ENCODE measurements at regions not wholly inside any gene's neighbourhood (a gene's known extent, or its start where the extent isn't known, plus 50 kb on each side); places are given as distances from the start of the nearest gene placed in this dataset.
A peak's percentile ranks its signal among the peaks of the same experiment; 100 is the strongest.

DNA sequence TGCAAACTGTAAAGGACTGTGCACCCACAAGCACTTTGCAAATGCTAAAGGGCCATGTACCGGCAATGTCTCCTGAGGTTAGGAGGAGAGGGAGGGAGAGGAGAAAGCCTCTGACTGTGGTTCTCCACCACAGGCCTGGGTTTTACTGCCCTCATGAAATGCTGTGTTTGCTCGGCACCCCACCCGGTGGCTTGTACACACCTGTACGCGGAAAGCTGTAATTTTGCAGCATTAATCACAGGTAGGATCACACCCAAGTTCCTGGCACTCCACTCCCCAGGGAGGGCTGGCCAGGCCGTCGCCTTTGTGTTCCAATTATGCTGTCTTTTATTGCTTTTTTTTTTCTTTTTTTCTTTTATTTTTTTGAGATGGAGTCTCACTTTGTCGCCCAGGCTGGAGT, 78.5 kb upstream of the MYL10 start:
- TF ChIP-seq, protein P1, sequence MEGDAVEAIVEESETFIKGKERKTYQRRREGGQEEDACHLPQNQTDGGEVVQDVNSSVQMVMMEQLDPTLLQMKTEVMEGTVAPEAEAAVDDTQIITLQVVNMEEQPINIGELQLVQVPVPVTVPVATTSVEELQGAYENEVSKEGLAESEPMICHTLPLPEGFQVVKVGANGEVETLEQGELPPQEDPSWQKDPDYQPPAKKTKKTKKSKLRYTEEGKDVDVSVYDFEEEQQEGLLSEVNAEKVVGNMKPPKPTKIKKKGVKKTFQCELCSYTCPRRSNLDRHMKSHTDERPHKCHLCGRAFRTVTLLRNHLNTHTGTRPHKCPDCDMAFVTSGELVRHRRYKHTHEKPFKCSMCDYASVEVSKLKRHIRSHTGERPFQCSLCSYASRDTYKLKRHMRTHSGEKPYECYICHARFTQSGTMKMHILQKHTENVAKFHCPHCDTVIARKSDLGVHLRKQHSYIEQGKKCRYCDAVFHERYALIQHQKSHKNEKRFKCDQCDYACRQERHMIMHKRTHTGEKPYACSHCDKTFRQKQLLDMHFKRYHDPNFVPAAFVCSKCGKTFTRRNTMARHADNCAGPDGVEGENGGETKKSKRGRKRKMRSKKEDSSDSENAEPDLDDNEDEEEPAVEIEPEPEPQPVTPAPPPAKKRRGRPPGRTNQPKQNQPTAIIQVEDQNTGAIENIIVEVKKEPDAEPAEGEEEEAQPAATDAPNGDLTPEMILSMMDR (IDR thresholded peaks at IDR 0.05) = no peak
- Histone ChIP-seq H3K9me3 (ENCODE audit: control insufficient read depth, low read length) (no peaks in the 10 kb centered on the region), H3K36me3 (ENCODE audit: control insufficient read depth, insufficient read depth, low read length) (no peaks in the 10 kb centered on the region), H3K4me1 (no peaks in the 10 kb centered on the region), H3K27ac (no peak overlapping the region), H3K9ac (no peak overlapping the region), H3K4me2 (ENCODE audit: low read length) (no peak overlapping the region), H3K4me3 (ENCODE audit: low read depth, low read length) (no peak overlapping the region), H3K27me3 (ENCODE audit: control insufficient read depth, insufficient read depth, low read length) (no peaks in the 10 kb centered on the region), H3K79me2 (no peaks in the 10 kb centered on the region), H2AFZ (no peak overlapping the region)

DNA sequence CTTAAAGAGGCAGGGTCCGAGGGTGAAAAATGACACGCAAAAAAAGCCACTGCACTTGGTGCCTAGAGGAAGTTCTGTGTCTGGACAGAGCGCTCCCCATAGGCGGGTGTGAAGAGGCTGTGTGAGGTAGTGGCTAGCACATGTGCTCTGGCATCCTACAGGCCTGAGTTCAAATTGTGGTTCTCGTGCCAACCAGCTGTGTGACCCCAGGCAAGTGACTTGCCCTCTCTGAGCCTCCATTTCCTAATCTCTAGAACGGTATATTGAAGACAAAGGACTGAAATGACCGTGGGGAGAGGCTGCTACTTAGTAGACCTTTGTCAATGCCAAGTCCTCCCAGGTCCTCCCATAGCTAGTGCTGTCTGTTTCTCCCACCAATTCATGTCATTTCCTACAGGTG, 79.1 kb upstream of the MYL10 start:
- H3K4me1 ChIP-seq = no peaks in the 10 kb centered on the region
- H3K4me2 ChIP-seq (ENCODE audit: low read length) = no peak overlapping the region
- no peak overlapping the region for H2AFZ ChIP-seq
- no peaks in the 10 kb centered on the region for H3K79me2 ChIP-seq
- H3K36me3 ChIP-seq (ENCODE audit: control insufficient read depth, insufficient read depth, low read length) = no peaks in the 10 kb centered on the region
- no peaks in the 10 kb centered on the region for H3K27me3 ChIP-seq (ENCODE audit: control insufficient read depth, insufficient read depth, low read length)
- TF ChIP-seq, protein P1 (IDR thresholded peaks at IDR 0.05) = no peak
- H3K4me3 ChIP-seq (ENCODE audit: low read depth, low read length) = no peak overlapping the region
- no peak overlapping the region for H3K9ac ChIP-seq
- H3K27ac ChIP-seq = no peak overlapping the region
- H3K9me3 ChIP-seq (ENCODE audit: control insufficient read depth, low read length) = no peaks in the 10 kb centered on the region

GRCh38 chr7:101712652-101713051, 83.6 kb upstream of the MYL10 start:
- H2AFZ ChIP-seq = no peak overlapping the region
- TF ChIP-seq, protein P1 (IDR thresholded peaks at IDR 0.05) = no peak
- H3K4me3 ChIP-seq (ENCODE audit: low read depth, low read length) = no peak overlapping the region
- H3K36me3 ChIP-seq (ENCODE audit: control insufficient read depth, insufficient read depth, low read length) = no peaks in the 10 kb centered on the region
- no peaks in the 10 kb centered on the region for H3K4me1 ChIP-seq
- H3K27me3 ChIP-seq (ENCODE audit: control insufficient read depth, insufficient read depth, low read length) = no peaks in the 10 kb centered on the region
- no peak overlapping the region for H3K4me2 ChIP-seq (ENCODE audit: low read length)
- H3K27ac ChIP-seq = no peak overlapping the region
- no peaks in the 10 kb centered on the region for H3K79me2 ChIP-seq
- H3K9ac ChIP-seq = no peak overlapping the region
- H3K9me3 ChIP-seq (ENCODE audit: control insufficient read depth, low read length) = no peaks in the 10 kb centered on the region

- no peak overlapping the region for H3K4me2 ChIP-seq (ENCODE audit: low read length)
- H2AFZ ChIP-seq = no peak overlapping the region
- H3K4me3 ChIP-seq (ENCODE audit: low read depth, low read length) = no peak overlapping the region
- no peaks in the 10 kb centered on the region for H3K27me3 ChIP-seq (ENCODE audit: control insufficient read depth, insufficient read depth, low read length)
- no peaks in the 10 kb centered on the region for H3K36me3 ChIP-seq (ENCODE audit: control insufficient read depth, insufficient read depth, low read length)
- H3K9ac ChIP-seq = no peak overlapping the region
- no peaks in the 10 kb centered on the region for H3K4me1 ChIP-seq
- H3K27ac ChIP-seq = no peak overlapping the region
- TF ChIP-seq, protein P1 (IDR thresholded peaks at IDR 0.05) = no peak
- no peaks in the 10 kb centered on the region for H3K79me2 ChIP-seq
- H3K9me3 ChIP-seq (ENCODE audit: control insufficient read depth, low read length) = no peaks in the 10 kb centered on the region
Measured at GRCh38 chr7:101714097-101714496, 85.0 kb upstream of the MYL10 start.

GRCh38 chr7:101717628-101718357, 88.7 kb upstream of the MYL10 start:
- Histone ChIP-seq H2AFZ (peak overlapping the region; percentile 56), H3K9me3 (ENCODE audit: control insufficient read depth, low read length) (no peaks in the 10 kb centered on the region), H3K79me2 (no peaks in the 10 kb centered on the region), H3K27me3 (ENCODE audit: control insufficient read depth, insufficient read depth, low read length) (no peaks in the 10 kb centered on the region), H3K4me2 (ENCODE audit: low read length) (no peak overlapping the region), H3K4me3 (ENCODE audit: low read depth, low read length) (no peak overlapping the region), H3K36me3 (ENCODE audit: control insufficient read depth, insufficient read depth, low read length) (no peaks in the 10 kb centered on the region), H3K4me1 (no peaks in the 10 kb centered on the region), H3K27ac (no peak overlapping the region), H3K9ac (no peak overlapping the region)
- TF ChIP-seq, protein P1 (IDR thresholded peaks at IDR 0.05) = no peak

Data from parathyroid adenoma (tissue), 2 donors.